ENCODE measurements at regions not wholly inside any gene's neighbourhood (a gene's known extent, or its start where the extent isn't known, plus 50 kb on each side); places are given as distances from the start of the nearest gene placed in this dataset.

GRCh38 chr3:102129760-102130608, 280.7 kb downstream of the NFKBIZ start:
- no peak for TF ChIP-seq CTCF (conservative IDR thresholded peaks at IDR 0.05)
- no peaks in the 10 kb centered on the region for H3K9me3 Mint-ChIP-seq

GRCh38 chr3:102132370-102132769, 283.1 kb downstream of the NFKBIZ start:
- TF ChIP-seq CTCF (conservative IDR thresholded peaks at IDR 0.05): no peak

More at GRCh38 chr3:102129760-102130608, 280.7 kb downstream of the NFKBIZ start:
- no peaks in the 10 kb centered on the region for H3K27me3 Mint-ChIP-seq (ENCODE audit: low read depth)
- no peak for DNase-seq (ENCODE audit: low read depth, low spot score)
- H3K27ac Mint-ChIP-seq (ENCODE audit: unreplicated experiment): no peak overlapping the region
- no peak overlapping the region for H3K4me3 Mint-ChIP-seq
- no peaks in the 10 kb centered on the region for H3K4me1 Mint-ChIP-seq
- H3K36me3 Mint-ChIP-seq (ENCODE audit: low read depth): no peaks in the 10 kb centered on the region

GRCh38 chr3:102133376-102133775, 284.1 kb downstream of the NFKBIZ start:
- no peak overlapping the region for H3K27ac Mint-ChIP-seq (ENCODE audit: unreplicated experiment)
- no peaks in the 10 kb centered on the region for H3K9me3 Mint-ChIP-seq
- DNase-seq (ENCODE audit: low read depth, low spot score): no peak
- H3K4me3 Mint-ChIP-seq: no peak overlapping the region
- no peaks in the 10 kb centered on the region for H3K36me3 Mint-ChIP-seq (ENCODE audit: low read depth)
- TF ChIP-seq CTCF (conservative IDR thresholded peaks at IDR 0.05): no peak
- no peaks in the 10 kb centered on the region for H3K4me1 Mint-ChIP-seq
- H3K27me3 Mint-ChIP-seq (ENCODE audit: low read depth): peaks cover 6% of the 10 kb centered on the region

More at GRCh38 chr3:102132370-102132769, 283.1 kb downstream of the NFKBIZ start:
- H3K4me1 Mint-ChIP-seq: no peaks in the 10 kb centered on the region
- no peak overlapping the region for H3K27ac Mint-ChIP-seq (ENCODE audit: unreplicated experiment)
- no peak overlapping the region for H3K4me3 Mint-ChIP-seq
- H3K27me3 Mint-ChIP-seq (ENCODE audit: low read depth): peaks cover 6% of the 10 kb centered on the region
- DNase-seq (ENCODE audit: low read depth, low spot score): no peak
- H3K36me3 Mint-ChIP-seq (ENCODE audit: low read depth): no peaks in the 10 kb centered on the region
- H3K9me3 Mint-ChIP-seq: no peaks in the 10 kb centered on the region

GRCh38 chr3:102135316-102135715, 286.0 kb downstream of the NFKBIZ start:
- TF ChIP-seq CTCF (conservative IDR thresholded peaks at IDR 0.05): no peak
- H3K4me3 Mint-ChIP-seq: no peak overlapping the region
- no peak overlapping the region for H3K27ac Mint-ChIP-seq (ENCODE audit: unreplicated experiment)
- H3K4me1 Mint-ChIP-seq: no peaks in the 10 kb centered on the region
- H3K36me3 Mint-ChIP-seq (ENCODE audit: low read depth): no peaks in the 10 kb centered on the region
- H3K9me3 Mint-ChIP-seq: no peaks in the 10 kb centered on the region
- H3K27me3 Mint-ChIP-seq (ENCODE audit: low read depth): peaks cover 6% of the 10 kb centered on the region
- no peak for DNase-seq (ENCODE audit: low read depth, low spot score)

- Mint-ChIP-seq H3K36me3 (ENCODE audit: low read depth) (no peaks in the 10 kb centered on the region), H3K27me3 (ENCODE audit: low read depth) (peaks cover 6% of the 10 kb centered on the region), H3K9me3 (no peaks in the 10 kb centered on the region), H3K4me3 (no peak overlapping the region), H3K4me1 (peaks cover 4% of the 10 kb centered on the region), H3K27ac (ENCODE audit: unreplicated experiment) (no peak overlapping the region)
- TF ChIP-seq CTCF (conservative IDR thresholded peaks at IDR 0.05): no peak
- no peak for DNase-seq (ENCODE audit: low read depth, low spot score)
These were observed 286.9 kb downstream of the NFKBIZ start for GRCh38 chr3:102136183-102136582.

Data from neural crest cell (in vitro differentiated cells).